ENCODE measurements at regions not wholly inside any gene's neighbourhood (a gene's known extent, or its start where the extent isn't known, plus 50 kb on each side); places are given as distances from the start of the nearest gene placed in this dataset.

DNA sequence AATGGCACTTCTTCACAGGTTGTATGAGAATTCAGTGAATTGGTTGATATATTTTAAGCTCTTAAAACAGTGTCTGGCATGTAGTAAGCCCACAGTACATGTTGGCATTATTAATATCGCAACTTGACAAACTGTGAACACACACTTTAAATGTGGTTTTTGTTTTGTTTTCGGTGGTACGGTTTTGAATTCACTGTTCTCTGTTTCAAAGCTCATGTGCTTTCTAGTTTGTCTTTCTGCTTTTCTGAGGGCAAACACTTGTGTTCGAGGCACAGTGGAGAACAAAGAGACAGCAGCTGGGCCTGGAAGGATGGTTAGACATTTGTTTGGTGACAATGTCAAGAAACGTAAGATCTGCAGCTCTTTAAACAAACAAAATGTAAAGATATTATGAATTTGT is 276.5 kb upstream of the MC4R start:
- TF ChIP-seq CTCF (IDR thresholded peaks at IDR 0.05 in 8 of 11, conservative IDR thresholded peaks at IDR 0.05 in 3 of 11) (no peak), POLR2A (IDR thresholded peaks at IDR 0.05) (no peak), POLR2AphosphoS5 (IDR thresholded peaks at IDR 0.05) (no peak)
